HG03060 (cell line): ENCODE measurements at regions not wholly inside any gene's neighbourhood (a gene's known extent, or its start where the extent isn't known, plus 50 kb on each side); places are given as distances from the start of the nearest gene placed in this dataset.

Experiments
- ATAC-seq: cut with Tn5 transposase; IDR thresholded peaks from one replicate; pipeline ENCODE4 v1.9.1; 2021; ENCODE audit warnings: low read depth, moderate number of reproducible peaks; ENCODE audit not compliant: unreplicated experiment

DNA sequence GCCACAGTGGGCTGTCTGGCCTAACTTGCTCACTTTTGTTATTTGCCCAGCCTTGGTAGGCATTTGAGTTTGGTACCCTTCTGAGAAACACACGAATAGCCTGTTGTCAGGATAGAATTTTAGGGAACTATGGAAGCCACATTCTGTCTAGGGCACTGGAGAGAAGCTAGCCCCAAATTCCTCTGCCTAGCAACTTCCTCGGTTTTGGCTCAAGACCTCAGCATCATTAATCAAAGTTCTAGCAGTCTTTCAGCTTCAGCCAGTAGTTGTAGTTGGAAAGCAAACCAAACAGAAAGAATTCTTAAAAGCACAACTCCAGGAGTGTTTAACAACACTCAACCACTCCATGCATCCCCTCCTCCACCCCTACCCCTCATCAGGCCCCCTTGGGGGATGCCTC is 572.1 kb upstream of the PSMD7 start:
- ATAC-seq, result no peak

DNA sequence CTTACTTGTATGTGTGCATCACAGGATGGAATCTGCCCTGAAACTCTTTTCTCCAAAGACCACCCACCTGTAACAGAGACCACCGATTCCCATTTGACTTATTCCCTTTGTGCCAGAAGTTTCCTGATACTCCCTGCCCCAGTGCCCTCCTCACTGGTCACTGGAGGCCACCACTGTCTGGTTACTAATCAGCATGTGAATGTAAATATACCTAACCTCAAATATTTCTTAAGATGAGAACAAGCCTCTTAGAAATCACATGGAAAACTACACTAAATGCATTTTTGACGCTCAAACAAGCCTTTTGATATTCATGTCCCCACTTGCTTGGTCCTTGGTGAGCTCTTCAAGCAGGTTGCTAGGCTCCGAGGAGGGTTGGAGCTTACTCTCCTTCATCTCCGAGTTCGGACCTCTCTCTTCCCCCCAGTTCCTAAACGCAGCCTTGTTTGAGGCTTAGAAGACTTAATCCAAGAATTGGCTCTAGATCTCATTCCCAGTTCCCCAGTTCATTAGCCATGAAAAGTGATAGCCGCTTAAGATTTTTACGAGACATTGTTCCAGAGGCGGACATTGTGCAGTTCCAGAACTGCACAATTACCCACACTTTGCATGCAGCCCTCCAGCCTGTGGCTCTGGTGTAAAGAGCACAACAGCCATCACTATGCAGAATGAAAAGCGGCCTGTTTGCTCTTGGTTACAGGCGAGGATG is 579.2 kb upstream of the PSMD7 start:
- no peak for ATAC-seq

DNA sequence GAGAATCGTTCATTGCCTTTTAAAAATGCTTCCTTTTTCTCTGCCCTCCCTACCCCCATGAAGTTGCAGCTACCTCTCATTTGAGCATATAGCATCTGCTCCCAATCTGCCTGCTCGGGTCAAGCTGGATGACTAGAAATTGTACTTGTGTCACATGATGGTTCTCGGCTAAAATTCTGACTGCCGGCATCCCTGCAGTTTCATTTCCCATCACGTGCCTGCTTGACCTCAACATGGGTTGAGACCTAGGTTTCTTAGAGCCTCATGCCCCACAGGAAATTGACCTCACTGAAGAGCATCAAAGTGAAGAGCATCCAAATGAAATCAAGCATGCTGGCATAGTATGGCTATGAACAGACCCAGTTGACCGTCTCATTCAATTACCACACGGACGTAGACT is 581.6 kb upstream of the PSMD7 start:
- no peak for ATAC-seq

DNA sequence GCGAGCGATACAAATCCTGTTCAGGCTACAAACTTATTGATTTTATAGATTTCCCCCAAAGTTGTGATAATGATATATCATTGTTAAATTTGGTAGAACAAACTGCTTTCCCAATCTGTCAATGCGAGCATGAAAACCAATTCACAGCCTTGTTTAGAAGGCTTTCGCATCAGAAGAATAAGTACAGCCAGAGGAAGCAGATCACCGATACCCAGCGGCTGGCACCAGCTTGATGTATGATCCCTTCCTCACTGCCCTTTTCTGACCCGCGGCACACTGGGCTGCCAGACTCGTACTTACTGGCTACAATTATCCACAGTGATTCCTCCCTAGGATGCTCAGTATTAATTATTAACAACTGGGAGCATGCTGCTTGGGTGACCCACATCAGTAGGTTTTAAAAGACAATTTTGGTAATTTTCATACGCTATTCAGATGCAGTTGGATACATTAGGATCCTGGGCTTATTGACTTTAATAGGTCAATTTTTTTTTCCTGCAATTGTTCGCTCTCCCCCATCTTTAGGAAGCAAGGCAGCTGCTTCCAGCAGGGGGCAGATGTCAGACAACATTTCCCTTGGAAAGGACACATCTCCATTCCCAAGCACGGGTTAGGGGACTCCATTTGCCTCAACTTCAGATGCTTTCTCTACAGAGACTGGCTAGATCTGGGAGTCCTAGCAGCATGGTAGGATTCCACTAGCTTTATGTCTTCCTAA is 582.7 kb upstream of the PSMD7 start:
- no peak for ATAC-seq

DNA sequence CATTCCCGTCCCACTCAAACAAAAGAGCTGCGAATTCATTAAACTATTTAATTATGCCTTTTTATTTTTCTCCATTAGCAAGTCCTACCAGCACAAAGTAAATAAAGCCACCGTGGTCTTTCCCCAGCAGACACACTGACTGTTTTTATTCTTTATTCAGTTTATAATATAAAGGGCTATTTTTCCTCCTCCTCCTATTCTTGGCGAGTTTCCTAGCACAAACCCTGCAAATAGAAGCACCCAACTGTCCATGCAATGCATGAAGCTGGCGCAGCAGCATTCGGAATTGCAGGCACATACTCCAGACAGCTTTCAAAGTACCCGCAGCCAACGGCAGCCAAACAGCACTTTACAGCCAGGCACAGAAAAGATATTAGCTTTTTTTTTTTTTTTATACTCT is 583.4 kb upstream of the PSMD7 start:
- ATAC-seq, result no peak

DNA sequence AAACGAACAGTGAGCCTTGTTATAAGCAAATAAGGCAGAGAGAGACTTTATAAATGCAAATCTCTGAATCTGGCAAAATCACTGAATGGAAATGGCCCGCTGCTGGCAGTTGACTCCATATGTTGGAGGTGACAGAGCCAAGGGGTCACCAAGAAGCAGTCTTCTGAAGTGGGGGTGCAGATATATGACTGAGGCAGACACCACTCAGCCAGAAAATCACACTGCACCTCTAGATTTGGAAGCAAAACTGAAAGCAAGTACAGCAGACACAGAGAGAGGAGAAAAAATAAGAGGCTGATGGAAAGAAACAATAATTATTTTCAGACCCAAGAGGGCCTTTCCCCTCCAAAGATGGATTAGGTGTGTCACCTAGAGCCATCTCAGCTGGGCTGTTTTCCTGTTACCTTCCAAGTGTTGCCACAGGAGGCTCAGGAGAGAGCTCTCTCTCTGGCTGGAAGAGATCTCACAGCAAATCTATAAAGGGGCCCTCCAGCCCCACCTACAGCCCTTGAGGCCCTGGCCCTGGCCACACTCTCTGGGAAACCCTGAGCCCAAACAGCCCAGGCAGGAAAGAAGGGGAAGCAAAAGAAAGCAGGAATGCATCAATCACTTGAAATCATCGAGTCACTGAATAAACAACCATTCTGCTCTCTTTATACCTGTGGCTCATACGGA is 585.1 kb upstream of the PSMD7 start:
- no peak for ATAC-seq

DNA sequence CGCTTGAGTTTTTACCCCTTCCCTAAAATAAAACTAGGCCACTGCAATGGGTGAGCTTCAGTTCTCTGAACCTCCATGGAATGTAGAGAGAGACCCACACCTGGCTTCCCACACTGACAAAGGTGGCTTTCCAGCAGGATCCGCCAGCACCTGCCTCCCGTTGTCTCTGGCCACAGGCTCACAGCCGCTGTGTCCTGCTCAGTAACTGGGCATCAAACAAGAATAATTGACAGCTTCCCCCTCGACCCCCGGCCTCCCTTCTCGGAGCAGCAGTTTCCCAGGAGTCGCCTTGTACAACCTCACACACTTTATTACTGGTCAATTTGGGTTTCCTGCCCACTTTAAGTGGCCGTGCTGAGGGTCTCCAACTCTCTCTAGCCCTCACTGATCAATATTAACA is 586.1 kb upstream of the PSMD7 start:
- ATAC-seq, result no peak

DNA sequence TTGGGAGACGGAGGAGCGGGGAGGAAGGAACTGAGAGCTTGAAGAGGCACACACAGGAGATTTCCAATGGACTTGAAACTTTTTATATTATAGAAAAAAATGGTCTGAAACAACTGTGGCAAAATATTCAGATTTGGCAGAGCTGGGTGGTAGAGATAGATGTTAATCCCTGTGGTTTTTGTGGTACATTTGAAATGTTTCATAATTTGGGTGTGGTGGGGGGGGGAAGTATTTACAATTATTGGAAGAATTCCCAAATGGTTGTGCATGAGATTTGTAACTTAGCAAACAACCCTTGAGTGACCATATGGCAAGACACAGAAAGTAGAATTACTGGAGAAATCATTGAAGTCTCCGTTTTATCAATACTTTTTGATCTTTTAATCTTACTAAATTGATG is 588.8 kb upstream of the PSMD7 start:
- ATAC-seq, result no peak

DNA sequence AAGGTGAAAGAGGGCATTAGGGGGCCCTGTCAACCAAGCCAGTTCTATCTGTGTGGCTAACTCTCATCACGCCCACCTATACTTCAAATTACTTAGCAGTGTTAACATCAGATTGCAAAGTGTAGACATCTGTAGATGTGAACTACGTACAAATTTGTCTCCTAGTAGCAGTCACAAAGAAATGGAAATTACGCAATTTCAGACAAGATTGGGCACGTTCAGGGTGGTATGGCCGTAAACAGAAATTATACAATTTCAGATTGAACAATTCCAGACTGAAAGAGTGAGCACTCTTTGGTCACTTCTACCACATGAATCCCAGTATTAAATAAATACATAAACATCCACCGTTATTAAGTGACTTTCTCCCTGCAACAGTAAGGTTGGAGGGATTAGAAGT is 592.7 kb upstream of the PSMD7 start:
- no peak for ATAC-seq

DNA sequence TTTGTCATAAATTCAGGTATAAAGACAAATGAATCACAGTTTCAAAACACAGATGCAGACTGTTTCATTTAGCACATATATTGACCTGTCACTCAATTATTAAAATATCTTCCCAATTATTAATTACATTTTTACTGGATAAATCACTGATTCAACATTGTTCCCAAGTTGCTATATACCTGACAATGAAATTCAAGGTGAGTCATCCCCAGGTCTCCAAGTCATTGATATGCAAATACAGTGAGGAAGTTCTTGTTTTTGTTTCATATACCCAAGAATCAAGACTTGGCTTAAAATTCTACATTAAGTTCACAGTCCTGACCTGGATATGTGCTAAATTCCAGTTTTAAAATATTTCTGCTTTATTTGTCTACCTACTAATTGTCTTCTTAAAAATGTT is 599.3 kb upstream of the PSMD7 start:
- no peak for ATAC-seq

DNA sequence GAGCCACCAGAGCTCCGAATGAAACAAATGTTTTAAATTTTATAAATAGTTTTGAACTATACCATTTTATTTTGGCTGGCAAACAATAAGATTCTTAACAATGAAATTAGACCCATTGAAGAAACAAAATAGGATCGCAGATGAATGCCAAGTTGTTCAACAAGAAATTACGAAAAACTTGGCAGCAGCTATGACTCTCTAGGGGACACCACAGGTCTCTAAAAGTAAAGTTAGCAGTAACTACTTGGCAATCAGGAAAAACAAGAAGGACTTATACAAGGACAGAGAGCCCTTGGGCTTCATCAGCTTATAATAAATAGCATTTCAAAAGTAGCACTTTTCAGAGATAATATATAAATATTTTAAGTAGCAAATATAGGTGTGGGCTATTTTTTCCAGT is 603.8 kb upstream of the PSMD7 start:
- ATAC-seq, result no peak

DNA sequence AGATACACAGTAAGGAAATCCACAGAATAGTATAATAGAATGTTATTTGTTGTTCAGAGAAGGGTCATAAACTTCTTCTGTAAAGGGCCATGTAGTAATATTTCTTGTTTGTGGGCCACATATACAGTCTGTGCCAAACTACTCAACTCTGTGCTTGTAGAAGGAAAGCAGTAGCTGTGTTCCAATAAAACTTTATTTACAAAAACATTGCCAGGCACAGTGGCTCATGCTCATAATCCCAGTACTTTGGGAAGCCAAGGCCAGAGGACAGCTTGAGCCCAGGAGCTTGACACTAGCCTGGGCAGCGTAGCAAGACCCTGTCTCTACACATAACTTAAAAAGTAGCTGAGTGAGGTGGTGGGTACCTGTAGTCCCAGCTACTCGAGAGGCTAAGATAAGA is 612.8 kb upstream of the PSMD7 start:
- no peak for ATAC-seq

DNA sequence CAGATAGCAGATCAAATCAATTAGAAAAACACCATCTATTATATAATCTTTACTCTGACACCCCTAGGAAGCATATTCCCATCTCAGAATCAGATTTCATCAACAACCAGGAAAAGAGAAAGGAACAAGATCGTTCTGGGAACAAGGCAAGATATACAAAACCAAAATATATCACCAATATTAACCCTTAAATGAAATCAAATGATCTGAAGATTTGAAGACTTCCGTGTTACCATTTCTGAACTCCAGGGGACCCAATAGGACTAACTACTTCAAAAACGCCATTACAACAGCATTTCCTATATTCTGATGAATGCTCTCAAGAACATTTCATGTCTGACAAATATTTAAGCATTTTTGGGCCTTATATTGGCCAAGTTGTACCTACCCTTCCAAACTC is 624.2 kb upstream of the ZFHX3 start:
- no peak for ATAC-seq

DNA sequence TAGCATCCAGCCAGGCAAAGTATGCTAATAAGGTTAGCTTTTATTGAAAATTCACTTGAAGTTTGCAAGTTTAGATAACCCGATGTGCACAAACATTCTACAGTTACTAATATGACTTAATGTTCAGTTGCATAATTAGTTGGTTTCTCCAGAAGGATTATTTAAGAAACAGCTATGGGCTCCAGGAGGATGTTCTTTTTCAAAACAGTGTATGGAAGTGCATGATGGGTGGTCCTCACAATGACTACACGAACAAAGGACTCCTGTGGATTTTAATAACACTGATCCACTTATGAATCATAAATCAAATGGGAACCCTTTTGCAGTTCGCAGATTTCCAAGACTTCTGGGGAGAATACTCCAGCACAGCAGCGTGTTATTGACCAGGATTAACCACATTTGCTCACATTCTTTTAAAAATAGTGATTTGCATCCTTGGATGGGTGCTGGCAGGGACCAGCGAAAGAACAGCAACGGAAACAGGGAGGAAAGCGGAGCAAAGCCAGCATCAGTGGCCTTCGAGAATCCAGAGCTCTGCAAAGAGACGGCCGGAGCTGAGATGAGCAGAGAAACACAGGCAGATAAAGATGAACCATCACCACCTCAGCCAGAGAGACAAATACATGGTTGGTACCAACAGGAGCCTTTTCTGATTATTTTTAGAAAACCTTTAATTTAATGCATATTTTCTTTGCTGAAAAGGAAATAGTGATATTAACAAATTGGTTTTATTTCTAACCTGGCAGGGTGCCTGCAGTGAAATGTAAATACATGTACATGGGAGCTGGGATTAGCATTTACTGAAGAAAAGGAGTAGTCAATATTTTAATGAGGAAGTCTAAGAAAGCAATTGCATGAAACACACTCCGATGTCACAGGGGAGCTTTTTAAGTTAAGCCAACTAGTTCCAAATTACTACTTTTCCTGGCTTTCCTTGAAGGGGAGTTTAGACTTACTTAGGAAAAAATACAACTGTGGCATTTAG is 623.2 kb upstream of the ZFHX3 start:
- ATAC-seq, result no peak

DNA sequence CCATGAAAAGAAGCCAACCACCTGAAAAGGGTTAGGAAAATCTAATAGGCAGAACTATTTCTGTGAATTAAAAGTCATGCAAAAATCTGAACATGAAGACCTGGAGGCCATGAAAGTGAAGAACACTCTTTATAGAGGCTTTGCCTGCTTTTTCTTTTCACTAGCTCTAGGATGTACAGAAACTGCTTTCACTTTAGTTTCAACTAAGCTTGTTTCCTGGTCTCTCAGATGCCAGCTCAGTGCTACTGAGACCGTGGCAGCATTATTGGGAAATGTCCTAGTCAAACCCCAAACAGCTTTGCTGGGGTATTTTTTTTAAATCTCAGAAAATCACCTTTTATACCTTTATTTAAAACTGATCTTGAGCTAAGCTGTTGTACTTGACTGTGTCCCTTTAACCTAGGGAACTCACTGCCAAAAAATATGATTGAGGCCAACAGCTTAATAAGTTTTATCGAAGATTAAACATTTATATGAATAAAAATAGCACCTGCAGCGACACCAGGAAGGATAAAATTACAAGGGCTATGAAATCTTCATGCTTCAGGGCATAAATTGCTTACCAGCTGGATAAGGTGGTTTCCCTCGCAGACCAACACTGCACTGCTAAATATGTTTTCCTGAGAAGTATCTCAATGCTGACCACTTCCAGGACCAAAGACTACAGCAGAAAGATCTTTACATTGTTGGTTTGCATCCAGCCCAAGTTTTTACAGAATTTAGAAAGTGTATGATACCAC is 621.8 kb upstream of the ZFHX3 start:
- no peak for ATAC-seq

DNA sequence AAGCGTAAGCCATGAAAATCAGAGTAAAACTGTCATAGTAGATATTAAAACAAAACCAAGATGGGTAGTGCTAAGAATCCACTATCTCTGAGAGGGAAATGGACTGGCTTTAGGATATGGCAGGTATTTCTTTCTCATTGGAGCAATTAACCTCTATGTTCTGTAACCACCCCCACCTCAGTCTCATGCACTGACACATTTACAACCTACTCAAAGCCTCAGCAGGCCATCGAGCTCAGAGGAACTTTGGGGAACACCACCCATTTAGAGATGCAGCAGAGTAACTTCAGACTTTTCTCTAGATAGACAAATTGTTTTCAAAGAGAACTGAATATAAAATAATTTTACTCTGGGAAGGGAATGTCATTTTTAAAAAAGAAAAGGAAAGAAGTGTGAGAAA is 615.8 kb upstream of the ZFHX3 start:
- no peak for ATAC-seq

DNA sequence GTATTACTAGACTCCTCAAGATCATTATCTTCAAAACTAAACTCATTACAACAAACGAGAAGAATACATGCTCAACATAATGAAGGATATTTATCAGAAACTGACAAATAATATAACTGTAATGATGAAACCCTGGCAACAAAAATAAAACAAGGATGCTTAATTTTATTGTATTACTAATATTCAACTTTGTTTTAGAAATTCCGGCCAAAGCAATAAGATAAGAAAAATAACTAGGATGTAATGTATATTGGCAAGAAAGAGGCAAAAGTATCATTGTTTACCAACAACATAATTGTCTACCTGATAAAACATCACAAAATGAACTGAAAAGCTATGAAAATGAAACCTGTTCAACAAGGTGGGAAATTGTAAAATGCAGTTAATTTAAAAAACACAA is 588.3 kb upstream of the ZFHX3 start:
- ATAC-seq, result no peak

DNA sequence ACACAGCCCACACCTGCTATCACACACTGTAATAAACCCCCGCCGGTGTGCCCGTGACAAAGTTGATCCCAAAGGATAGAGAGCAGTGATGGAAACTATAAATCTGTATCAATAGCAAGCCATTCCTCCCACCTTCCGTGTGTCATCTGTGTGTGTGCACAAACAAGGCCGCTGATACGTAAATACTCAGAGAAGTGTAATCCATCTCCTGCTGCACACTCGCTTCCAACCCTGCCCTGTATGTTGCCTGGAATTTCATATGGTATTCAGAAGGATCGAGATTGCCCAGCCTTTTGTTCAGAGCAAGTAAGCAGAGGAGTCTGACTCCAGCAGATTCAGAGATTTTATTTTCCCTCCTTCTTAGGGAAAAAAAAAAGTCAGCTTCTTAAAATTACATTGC is 581.1 kb upstream of the ZFHX3 start:
- no peak for ATAC-seq

DNA sequence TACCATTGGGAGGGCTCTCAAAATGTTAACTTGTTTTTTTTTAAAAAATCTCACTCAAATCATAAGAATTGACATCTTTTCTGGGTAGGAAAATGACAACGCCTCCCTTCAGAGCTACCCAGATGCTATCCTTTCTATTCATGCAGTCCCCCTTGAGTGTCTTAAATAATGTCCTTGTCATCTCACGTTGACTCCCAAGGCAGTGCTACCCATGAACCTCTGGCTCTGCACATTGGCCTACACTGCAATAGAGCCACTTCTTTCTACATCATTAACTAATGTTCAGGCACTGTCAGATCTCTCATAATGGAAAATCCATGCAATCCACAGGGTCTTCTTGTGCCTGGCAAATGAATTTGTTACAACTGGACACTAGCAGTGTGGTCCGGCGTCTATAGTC is 569.8 kb upstream of the ZFHX3 start:
- no peak for ATAC-seq

DNA sequence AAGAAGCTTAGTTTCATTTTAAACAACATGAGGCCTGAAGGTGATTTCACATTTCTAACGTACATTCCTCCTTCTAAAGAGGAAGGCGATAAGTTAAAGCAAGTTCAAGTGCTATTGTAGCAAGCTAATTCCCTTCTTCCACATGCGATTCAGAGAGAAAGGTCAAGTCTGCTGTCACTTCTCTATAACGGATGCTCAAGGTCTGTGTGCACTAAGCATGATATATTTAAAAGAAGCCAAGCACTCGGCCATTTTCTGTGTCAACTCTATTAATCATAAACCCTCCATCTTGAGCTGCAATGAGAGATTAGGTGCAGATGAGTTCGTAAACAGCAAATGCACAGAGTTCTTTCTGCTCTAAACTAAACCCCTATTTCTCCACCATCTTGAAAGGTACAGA is 568.8 kb upstream of the ZFHX3 start:
- no peak for ATAC-seq
